GM21447 (cell line): ENCODE measurements at regions not wholly inside any gene's neighbourhood (a gene's known extent, or its start where the extent isn't known, plus 50 kb on each side); places are given as distances from the start of the nearest gene placed in this dataset.

Experiments used
- ATAC-seq: cut with Tn5 transposase; IDR thresholded peaks from one replicate; pipeline ENCODE4 v1.9.1; 2021; ENCODE audit not compliant: unreplicated experiment

- no peak for ATAC-seq
These were observed 225.0 kb downstream of the COX7B2 start for GRCh38 chr4:46684041-46684440.

- no peak for ATAC-seq
These were observed 232.7 kb downstream of the COX7B2 start for GRCh38 chr4:46676364-46676763.

- ATAC-seq: no peak
These were observed 234.7 kb downstream of the COX7B2 start for GRCh38 chr4:46674326-46674725.

- no peak for ATAC-seq
These were observed 241.3 kb downstream of the COX7B2 start for GRCh38 chr4:46667790-46668189.

GRCh38 chr4:46656071-46656470, 253.0 kb downstream of the COX7B2 start:
- no peak for ATAC-seq

- ATAC-seq: no peak
These were observed 255.2 kb downstream of the COX7B2 start for GRCh38 chr4:46653842-46654241.

GRCh38 chr4:46649390-46649789, 259.5 kb upstream of the GABRA2 start:
- ATAC-seq: no peak

GRCh38 chr4:46648088-46648744, 258.3 kb upstream of the GABRA2 start:
- peak; percentile 83 for ATAC-seq

GRCh38 chr4:46645126-46645525, 255.2 kb upstream of the GABRA2 start:
- no peak for ATAC-seq
